ENCODE measurements at regions not wholly inside any gene's neighbourhood (a gene's known extent, or its start where the extent isn't known, plus 50 kb on each side); places are given as distances from the start of the nearest gene placed in this dataset.

GRCh38 chr11:70486731-70487130, 88.4 kb downstream of the CTTN start:
- DNase-seq, result no peak

DNA sequence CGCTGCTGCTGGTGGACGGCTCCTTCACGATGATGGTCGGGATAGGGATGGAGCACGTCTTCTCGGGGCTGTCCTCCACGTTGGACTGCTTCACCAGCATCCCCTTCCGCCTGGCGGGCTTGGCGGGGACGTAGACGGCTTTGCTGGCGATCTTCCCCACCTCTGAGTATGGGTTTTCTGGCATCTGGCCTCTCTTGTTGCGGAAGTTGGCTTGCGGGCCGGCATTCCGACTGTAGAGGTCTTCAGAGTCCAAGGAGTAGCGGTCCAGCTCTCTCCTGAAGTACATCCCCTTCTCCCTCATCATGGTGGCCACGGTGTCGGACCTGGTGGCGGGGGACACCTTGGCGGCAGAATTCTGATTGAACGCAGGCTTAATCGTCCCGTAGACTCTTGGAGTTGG, 88.8 kb downstream of the CTTN start:
- DNase-seq, result no peak

GRCh38 chr11:70487756-70488155, 89.4 kb downstream of the CTTN start:
- DNase-seq, result no peak

DNA sequence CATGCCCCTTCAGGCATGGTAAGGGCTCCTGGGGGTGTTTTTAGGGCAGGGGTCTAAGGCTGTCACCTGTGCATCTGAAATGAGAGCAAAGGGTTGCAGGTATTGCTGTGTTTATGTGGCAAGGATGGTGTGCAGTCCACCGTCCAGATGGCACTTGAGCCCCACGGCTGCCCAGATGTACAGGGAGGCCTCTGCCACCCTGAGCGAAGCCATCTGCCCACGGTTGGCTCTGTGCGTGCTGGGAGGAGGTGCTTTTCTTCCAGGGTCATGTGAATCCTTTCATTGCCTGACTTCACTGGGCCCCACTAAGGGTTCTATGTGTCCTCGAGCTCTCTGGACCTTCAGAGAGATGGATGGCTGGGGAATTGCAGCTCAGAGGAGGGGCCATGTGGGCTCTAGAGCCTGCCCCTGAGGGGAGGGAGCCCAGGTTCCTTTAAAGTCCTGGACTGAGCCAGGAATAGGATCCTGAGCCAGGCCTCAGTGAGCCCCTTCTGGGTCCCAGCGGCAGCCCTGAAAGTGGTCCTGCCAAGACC, 89.9 kb downstream of the CTTN start:
- no peak for DNase-seq

GRCh38 chr11:70489276-70489675, 90.9 kb downstream of the CTTN start:
- DNase-seq, result no peak

DNA sequence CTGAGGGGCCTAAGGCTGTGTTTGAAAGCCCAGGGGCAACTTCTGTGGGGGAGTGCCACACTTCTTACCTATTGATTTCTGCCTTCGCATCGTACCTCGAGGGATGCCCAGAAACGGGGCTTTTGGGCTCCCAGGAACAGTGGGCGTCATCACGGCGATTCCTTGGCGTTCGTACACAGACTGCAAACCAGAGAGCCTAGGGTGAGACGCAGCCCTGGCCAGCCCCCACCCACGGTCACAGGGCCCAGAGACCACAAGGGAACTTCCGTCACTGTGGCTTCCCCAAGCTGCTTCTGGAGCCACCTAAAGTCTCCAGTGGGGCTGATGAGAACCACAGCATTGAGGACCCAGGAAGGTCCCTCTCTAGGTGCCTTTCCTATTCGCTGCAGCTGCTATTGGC, 91.9 kb downstream of the CTTN start:
- DNase-seq, result no peak

- DNase-seq, result no peak
These were observed 92.6 kb downstream of the CTTN start for GRCh38 chr11:70490723-70491558.

DNA sequence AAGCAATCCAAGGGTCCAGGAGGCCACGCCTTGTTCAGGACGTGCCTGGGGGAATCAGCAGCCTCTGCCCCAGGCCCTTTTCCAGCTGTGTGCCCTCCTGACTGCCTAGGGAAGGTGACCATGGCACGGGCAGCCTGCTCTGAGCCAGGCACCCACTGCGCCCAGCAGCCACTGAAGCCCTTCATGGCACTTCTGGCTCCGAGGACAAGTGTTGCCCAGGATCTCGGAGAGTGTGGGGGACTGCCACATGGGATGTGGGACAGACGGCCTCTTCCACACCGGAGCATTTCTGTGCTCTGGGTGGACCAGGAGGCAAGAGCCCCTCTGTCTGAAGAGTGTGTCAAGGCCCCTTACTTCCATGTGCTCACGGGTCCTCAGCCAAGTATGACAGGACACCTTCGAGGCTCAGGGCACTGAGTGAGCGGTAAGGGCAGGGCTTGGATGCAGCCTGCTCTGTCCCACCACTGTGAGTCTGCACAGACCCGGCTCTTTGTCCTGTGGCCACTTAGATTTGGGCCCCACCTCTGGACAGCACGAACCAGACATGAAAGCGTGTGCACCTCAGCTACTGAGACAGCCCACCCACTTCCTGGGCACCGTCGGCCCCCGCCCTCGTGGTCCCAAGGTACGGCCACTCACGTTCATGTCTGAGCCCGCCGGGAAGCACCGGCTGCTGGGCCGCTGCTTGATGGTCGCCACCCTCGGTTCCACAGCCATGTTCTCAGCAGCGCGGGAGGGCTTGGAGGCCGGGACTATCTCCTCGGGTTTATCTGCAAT, 93.6 kb downstream of the CTTN start:
- DNase-seq, result no peak

DNA sequence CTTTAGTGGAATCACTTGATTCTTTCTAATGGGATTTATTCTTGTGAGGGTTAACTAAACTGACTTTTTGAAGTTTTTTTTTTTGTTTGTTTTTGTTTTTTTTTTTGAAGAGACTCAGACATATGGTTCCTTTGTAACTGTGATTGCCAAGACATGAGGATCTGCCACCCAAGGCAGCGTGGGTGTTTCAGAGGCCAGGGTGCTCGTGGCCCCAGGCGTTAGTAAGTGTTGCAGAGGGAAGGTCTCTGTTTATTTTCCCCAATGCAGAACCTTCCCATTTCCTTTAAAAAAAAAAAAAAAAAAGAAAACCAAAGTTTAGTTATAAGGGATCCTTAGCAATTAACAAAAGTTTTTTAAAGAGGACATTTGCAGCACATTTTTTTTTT, 94.8 kb downstream of the CTTN start:
- DNase-seq, result no peak

GRCh38 chr11:70493891-70494290, 95.6 kb downstream of the CTTN start:
- no peak for DNase-seq

- no peak for DNase-seq
These were observed 96.4 kb downstream of the CTTN start for GRCh38 chr11:70494559-70495350.

DNA sequence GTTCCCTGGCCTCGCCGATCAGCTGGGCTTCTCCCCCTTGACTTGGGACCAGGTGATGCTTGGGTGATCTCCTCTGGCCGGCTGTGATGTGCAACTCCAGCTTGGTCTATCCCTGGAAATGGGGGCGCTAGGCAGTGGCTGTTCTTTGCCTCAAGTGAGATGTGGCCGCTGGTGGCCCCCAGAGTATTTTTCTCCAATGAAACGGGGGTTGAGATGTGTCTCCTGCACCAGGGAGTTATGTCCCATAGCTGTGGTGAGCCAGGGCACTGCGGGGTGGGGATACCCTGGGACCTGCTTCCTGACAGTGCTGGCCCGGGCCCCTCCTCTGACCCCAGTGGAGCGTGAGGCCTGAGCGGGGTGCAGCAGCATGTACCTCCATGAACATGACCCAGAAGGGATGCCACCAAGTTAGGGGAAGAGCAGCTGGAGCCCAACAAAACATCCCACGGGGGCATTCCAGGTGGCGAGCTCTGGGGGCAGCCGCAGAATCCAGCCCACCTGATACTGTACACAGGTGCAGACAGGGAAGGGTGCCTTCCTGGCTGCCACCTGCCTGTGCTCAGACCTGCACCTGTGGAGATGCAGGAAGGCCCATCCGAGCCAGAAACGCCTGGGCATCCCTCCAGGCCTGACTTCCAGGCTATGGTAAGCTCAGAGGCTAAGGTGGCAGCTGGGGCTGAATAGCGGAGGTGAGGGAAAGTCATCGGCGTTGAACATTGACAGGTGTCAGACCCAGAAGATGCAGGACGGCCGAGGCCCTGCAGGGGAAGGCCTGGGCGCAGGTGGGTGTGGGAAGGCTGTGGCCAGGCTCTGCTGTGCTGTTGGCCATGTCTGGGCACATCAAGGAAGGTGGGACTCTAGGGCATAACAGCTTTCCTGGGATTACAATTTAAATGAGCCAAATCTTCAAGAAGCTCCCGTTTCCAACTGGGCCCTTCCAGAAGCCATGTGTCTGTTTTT, 97.3 kb downstream of the CTTN start:
- no peak for DNase-seq

DNA sequence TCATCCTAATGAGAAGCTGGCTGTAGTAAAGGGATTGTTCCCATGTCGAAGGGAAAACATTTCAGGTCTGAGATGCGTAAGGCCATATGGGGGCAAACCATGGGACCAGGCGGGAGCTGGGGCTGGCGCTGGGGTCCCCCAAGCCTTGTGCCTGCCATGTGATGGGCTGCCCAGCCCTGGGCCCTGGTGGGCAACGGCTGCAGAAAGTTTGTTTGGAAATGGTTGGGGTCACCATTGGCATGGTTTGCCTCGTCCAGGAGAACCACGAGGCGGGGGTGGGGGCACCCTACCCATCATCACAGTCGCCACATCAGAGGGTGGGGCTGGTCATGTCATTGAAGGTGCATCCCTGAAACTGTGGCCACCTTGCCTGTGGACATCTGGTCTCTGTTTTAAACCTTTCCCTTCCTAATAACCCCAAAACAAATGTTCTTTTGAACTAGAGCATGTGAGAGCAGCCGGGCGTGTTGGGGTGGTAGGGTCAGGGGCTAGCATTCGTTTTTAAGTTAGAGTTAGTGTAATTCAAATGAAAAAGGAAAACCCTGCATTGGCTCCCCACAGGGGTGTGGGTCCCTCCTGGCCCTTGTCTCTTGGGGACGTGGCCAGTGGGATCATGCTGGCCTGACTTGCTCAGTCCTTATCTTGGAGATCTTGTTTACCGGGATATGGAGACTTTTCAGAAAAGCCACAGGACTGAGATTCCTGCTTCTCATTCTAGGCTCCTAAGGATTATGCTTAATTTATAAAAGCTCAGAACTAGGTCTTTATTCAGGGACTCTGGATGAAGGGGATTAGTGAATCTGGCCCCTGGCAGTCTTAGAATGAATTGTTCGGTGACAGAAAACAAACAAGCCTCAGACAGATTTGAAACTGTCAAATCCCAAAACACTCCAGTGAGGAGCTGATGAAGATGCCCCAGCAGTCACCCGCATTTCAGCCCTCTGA, 98.5 kb downstream of the CTTN start:
- DNase-seq, result no peak

GRCh38 chr11:70497536-70498075, 99.3 kb downstream of the CTTN start:
- DNase-seq, result no peak

- no peak for DNase-seq
These were observed 99.8 kb downstream of the CTTN start for GRCh38 chr11:70498171-70498571.

DNA sequence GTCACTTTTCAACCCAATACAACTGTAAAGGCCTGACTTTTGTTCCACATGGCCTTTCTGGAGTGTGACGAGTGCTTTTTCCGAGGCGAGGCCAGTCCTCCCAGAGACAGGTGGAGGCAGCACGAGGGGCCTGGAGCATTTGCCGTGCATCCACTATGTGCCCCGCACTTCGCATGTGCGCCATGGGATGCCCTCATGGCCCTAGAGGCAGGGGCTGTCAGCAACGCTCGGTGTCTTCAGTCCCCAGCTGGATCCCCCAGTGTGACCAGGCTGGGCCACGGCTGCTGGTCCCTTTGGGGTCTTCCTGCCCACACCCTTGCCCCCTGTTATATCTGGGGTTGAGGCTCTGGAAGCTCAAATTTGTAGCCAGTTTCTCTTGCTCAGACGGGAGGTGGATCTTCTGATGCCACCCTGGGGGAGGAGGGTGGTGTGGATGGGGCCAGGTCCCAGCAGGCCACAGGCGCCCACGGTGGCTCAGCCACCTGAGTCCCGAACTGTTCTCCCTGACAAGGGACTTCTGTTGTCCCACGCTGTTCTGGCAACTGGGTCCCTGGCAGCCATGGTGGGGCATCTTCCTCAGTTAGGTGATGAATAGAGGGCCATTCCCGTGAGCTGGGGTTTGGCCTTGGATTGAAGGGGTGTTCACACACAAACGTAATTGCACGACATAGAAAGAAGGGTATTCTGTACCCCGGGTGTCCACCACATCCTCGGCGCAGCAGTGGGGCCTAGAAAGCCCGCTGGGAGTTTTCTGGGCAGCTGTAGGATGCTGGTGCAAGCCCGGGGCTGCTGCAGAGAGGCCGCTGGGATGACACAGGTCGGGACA, 100.9 kb downstream of the CTTN start:
- no peak for DNase-seq

GRCh38 chr11:70500076-70500847, 101.9 kb downstream of the CTTN start:
- no peak for DNase-seq

DNA sequence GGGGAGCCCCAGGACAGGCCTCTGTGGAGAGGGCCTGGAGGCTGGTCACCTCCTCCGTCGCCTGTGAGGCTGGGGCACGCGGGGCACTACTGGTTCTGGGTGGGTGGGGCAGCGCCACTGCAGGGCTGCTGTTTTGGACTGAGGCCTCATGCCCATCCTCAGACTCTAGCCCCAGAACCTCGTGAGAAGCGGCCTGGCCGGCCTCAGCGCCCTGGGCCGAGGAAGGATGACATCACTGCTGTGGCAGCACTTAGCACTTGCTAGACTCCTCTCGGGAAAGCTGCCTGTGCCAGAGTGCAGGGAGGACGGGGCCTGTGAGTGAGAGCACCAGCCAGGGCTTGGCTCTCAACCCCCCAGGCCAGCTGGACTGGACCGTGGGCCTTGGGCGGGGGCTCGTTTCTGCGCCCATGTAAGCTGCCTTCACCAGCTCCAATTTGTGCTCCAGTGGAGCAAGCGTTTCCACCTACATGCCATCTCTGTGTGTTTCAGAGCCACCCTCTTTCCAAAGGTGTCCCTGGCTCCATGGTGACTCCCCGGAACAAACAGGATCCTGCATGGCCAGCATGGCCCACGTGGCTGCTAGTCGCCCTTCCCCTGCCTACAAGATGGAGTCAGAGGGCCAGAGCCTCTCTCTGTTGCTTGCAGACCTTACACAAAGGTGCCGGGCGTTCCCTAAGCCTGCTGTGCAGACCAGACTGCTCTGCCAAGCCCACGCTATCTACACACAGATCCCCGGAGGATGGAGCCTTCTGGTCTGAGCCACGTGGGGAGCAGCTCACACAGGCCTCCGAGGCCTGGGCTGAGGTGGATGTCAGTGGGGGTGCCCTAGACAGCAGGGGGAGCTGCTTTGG, 102.9 kb downstream of the CTTN start:
- DNase-seq, result no peak

All from bone marrow (tissue), 2 donors.